Smooth muscle cell (in vitro differentiated cells): ENCODE measurements at regions not wholly inside any gene's neighbourhood (a gene's known extent, or its start where the extent isn't known, plus 50 kb on each side); places are given as distances from the start of the nearest gene placed in this dataset.

Experiments used
- DNase-seq: peaks from one replicate; lab custom pipeline; 2025; ENCODE audit not compliant: unreplicated experiment; lab: John Stamatoyannopoulos, UW
- H2AFZ ChIP-seq: fragments of 200-600 bp; sonication (generic); 2 replicates; pipeline ENCODE4 v1.6.0; 2016; ENCODE audit warnings: antibody characterized with exemption, low read depth, mild to moderate bottlenecking
- H3F3A ChIP-seq: fragments of 200-600 bp; sonication (generic); 2 replicates; pipeline ENCODE4 v1.6.0; 2017; ENCODE audit warnings: antibody characterized with exemption, low read depth
- H3K27ac ChIP-seq: fragments of 200-600 bp; sonication (generic); 2 replicates; pipeline ENCODE4 v1.5.1; 2016; ENCODE audit warnings: low read depth, mild to moderate bottlenecking
- H3K27me3 ChIP-seq: fragments of 200-600 bp; sonication (generic); 2 replicates; pipeline ENCODE4 v1.6.1; 2016; ENCODE audit warnings: low read depth, mild to moderate bottlenecking
- H3K36me3 ChIP-seq: fragments of 200-600 bp; sonication (generic); 2 replicates; pipeline ENCODE4 v1.5.1; 2016; ENCODE audit warnings: low read depth
- H3K4me1 ChIP-seq: fragments of 200-600 bp; sonication (generic); 2 replicates; pipeline ENCODE4 v1.5.1; 2016; ENCODE audit warnings: low read depth
- H3K4me2 ChIP-seq: fragments of 200-600 bp; sonication (generic); 2 replicates; pipeline ENCODE4 v1.6.0; 2016; ENCODE audit warnings: mild to moderate bottlenecking
- H3K4me3 ChIP-seq: fragments of 200-600 bp; sonication (generic); 2 replicates; pipeline ENCODE4 v1.5.1; 2016; ENCODE audit warnings: mild to moderate bottlenecking
- H3K79me2 ChIP-seq: fragments of 200-600 bp; sonication (generic); 2 replicates; pipeline ENCODE4 v1.6.0; 2016; ENCODE audit warnings: low read depth, mild to moderate bottlenecking
- H3K9ac ChIP-seq: fragments of 200-600 bp; sonication (generic); 2 replicates; pipeline ENCODE4 v1.6.0; 2016; ENCODE audit warnings: low read depth
- H3K9me3 ChIP-seq: fragments of 200-600 bp; sonication (generic); replicated peaks from 2 replicates; pipeline ENCODE4 v1.5.1; 2016; ENCODE audit warnings: low read depth
- H4K20me1 ChIP-seq: fragments of 200-600 bp; sonication (generic); 2 replicates; pipeline ENCODE4 v1.6.0; 2016; ENCODE audit warnings: low read depth
- CTCF ChIP-seq: fragments of 200-600 bp; sonication (generic); IDR thresholded peaks from 2 replicates; pipeline ENCODE4 v1.5.1; 2017; ENCODE audit warnings: borderline replicate concordance, mild to moderate bottlenecking, antibody characterized with exemption; ENCODE audit not compliant: insufficient read depth, poor library complexity, severe bottlenecking
- WGBS: methylation state at CpG from one replicate; pipeline ENCODE4 v1.1.7; 2016; ENCODE audit warnings: low lambda C conversion rate; 5-methylcytosine and 5-hydroxymethylcytosine counted together

DNA sequence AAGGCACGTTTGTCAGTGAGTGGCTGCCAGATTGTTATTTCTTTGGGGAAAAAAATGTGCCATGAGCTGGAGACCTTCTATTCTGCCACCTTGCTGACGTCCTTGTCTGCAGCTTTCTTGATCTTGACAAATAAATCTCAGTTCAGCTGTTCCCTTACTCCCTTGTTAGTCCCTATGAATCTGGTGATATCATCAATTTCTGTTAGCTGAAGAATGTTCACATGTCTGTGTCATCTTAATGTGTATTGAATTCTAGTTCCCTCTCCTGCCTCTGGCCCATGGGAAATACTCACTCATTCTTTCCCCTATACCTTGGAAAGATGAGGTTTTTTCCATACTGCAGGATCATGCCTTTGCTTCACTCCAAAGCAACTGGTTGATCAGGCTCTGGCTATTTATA lies 649.9 kb upstream of the API5 start:
- H4K20me1 ChIP-seq = no peaks in the 10 kb centered on the region
- peaks cover 5% of the 10 kb centered on the region for H3K27me3 ChIP-seq
- no peak overlapping the region for H3K9ac ChIP-seq
- no peak overlapping the region for H3K4me3 ChIP-seq
- H3K9me3 ChIP-seq = no peaks in the 10 kb centered on the region
- H2AFZ ChIP-seq = no peak overlapping the region
- no peaks in the 10 kb centered on the region for H3K4me1 ChIP-seq
- no peak overlapping the region for H3K4me2 ChIP-seq
- TF ChIP-seq CTCF = no peak
- no peak overlapping the region for H3K27ac ChIP-seq
- no peak for DNase-seq
- H3F3A ChIP-seq = no peaks in the 10 kb centered on the region
- no peaks in the 10 kb centered on the region for H3K36me3 ChIP-seq
- WGBS = 69% methylated on average over 2 of the region's 2 CpGs
- H3K79me2 ChIP-seq = no peaks in the 10 kb centered on the region

DNA sequence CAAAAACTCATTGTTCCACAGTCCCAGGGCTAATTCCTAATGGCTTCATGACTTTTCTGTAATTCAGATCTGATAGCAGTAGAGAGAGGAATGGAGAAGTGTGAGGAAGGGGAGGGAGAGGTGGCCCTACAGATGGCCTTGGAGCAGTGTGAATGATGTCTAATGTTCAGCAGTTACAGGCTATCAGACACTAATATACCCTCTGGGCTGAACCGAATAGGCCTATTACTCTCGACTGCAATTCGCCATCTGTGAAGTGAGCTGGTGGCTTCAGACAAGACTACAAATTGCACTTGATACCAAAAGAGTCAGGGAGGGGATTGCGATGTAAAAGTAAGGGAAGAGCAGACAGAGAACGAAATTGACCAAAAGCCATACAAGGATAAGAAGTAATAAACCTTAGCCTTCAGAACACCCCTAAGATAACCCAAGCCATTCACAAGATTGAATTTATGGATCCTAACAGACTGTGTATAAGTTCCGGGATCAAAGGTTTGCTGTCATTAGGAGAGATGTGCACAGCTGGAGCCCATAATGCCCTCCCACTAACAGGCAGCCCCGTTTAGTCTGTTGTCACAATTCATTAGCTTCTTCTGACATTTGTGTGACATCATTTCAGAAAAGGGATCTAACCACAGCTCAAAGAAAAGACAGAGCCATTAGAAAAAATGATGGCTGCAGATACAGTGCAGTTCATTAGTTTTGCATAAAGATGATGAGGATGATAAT lies 642.4 kb upstream of the API5 start:
- H3K36me3 ChIP-seq = no peaks in the 10 kb centered on the region
- no peaks in the 10 kb centered on the region for H3K4me1 ChIP-seq
- no peak for TF ChIP-seq CTCF
- H4K20me1 ChIP-seq = no peaks in the 10 kb centered on the region
- no peak overlapping the region for H3K4me3 ChIP-seq
- no peaks in the 10 kb centered on the region for H3K27me3 ChIP-seq
- no peak for DNase-seq
- H3K9me3 ChIP-seq = no peaks in the 10 kb centered on the region
- no peak overlapping the region for H3K27ac ChIP-seq
- H3K79me2 ChIP-seq = no peaks in the 10 kb centered on the region
- no peak overlapping the region for H3K4me2 ChIP-seq
- H3F3A ChIP-seq = no peaks in the 10 kb centered on the region
- H2AFZ ChIP-seq = no peak overlapping the region
- WGBS = 86% methylated on average over 7 of the region's 7 CpGs
- H3K9ac ChIP-seq = no peak overlapping the region

GRCh38 chr11:42674436-42674835 lies 637.4 kb upstream of the API5 start:
- 93% methylated on average over 2 of the region's 2 CpGs for WGBS
- no peaks in the 10 kb centered on the region for H3K9me3 ChIP-seq
- H3K4me2 ChIP-seq = no peak overlapping the region
- H3K79me2 ChIP-seq = no peaks in the 10 kb centered on the region
- H4K20me1 ChIP-seq = no peaks in the 10 kb centered on the region
- no peaks in the 10 kb centered on the region for H3K4me1 ChIP-seq
- no peaks in the 10 kb centered on the region for H3K27me3 ChIP-seq
- H3F3A ChIP-seq = no peaks in the 10 kb centered on the region
- H3K4me3 ChIP-seq = no peak overlapping the region
- no peak overlapping the region for H2AFZ ChIP-seq
- H3K36me3 ChIP-seq = no peaks in the 10 kb centered on the region
- no peak for DNase-seq
- TF ChIP-seq CTCF = no peak
- no peak overlapping the region for H3K27ac ChIP-seq
- H3K9ac ChIP-seq = no peak overlapping the region

DNA sequence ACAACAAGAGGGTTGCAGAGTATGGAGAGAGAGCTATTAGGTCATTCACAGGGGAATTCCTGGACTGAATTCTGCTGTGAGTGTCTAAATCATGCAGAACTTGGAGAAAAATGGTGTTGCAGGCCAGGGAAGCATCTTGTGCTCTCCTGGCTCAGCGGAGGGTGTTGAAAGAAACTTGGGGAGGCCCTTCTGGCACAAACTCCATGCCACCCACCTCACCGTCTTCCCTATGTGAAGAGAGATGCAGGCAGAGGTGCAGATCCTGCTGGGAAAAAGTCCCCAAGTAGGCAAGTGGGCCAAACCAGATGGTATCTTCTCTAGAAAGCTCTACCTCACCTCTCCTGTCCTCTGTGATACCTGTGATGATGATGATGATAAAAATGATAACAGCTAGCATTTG lies 604.3 kb upstream of the API5 start:
- Histone ChIP-seq H3K4me3 (no peak overlapping the region), H3K9me3 (no peaks in the 10 kb centered on the region)
- WGBS = 96% methylated on average over 2 of the region's 2 CpGs

More for the DNA sequence above, 604.3 kb upstream of the API5 start:
- Histone ChIP-seq H3K9ac (no peak overlapping the region), H2AFZ (no peak overlapping the region), H3F3A (no peaks in the 10 kb centered on the region), H4K20me1 (no peaks in the 10 kb centered on the region), H3K27ac (no peak overlapping the region), H3K27me3 (no peaks in the 10 kb centered on the region), H3K4me2 (no peak overlapping the region), H3K79me2 (no peaks in the 10 kb centered on the region), H3K4me1 (no peaks in the 10 kb centered on the region), H3K36me3 (no peaks in the 10 kb centered on the region)
- no peak for TF ChIP-seq CTCF
- DNase-seq = no peak
